Head of caudate nucleus (tissue), 42 donors: ENCODE measurements at regions not wholly inside any gene's neighbourhood (a gene's known extent, or its start where the extent isn't known, plus 50 kb on each side); places are given as distances from the start of the nearest gene placed in this dataset.

Experiments
- DNase-seq, 42 donors: peaks; one replicate each; pipeline versions ENCODE4 v3.0.0 to v3.0.0-alpha.2; 2020 to 2021; ENCODE audit warnings: mixed read lengths in 7 of 42
- intact Hi-C: fragments of 100-400 bp; cut with DNase I; formaldehyde crosslinking; loops from one replicate; pipeline ENCODE4 v1.15.0; 2022

DNA sequence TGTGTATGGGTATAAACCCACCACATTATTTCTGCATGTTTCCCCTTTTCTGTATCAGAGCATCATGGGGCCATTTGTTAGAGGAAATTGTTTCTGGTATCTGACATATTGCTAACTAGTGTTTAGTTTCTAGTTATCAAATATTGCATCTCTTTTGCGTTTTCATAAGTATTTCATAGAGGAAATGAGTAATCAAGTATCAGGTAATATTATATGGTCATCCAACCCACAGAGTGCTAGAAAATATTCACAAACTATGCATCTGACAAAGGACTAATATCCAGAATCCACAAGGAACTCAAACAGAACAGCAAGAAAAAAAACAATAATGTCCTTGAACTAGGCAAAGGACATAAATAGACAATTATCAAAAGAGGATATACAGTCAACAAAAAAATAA, 258.9 kb upstream of the LRIG3 start:
- no peak for DNase-seq
- intact Hi-C loops: no loop called here

DNA sequence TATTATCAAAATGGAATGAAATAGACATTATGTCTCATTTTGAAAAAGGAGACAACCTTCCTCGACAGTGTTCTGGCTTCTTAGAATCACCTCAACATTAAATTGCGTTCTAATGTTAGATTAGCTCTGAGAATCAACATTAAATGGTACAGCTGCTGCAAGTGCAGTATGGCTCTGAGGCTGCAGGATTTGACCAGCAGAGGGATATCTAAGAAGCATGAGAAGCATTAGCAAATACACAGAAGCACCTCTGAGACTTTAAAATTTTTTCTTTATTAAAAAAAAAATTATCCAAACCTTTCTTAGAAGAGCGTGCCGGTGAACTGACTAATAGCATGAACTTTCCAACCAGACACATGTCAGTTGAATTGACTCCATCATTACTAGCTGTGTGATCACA, 253.4 kb upstream of the LRIG3 start:
- intact Hi-C loops: no loop called here
- DNase-seq: peak in 1 of 42 donors; percentile 9

DNA sequence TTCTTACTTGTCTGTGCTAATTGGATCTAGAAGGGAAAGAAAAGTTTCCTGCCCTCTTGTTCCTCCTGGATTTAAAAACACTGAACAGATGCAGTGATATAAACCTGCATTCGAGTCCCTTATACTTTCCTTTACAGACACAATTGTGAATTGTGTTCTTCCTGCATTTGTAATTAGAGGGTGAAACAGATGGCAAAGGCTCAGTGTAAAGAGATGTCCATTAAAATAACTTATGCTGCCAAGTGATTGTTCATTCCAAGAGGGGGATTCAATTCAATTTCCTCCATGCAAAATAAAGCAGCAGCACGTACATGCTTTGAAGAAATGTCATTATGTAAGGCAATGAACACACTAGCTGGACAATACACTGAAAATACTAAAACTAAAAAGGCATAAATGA, 248.3 kb upstream of the LRIG3 start:
- DNase-seq: no peak

DNA sequence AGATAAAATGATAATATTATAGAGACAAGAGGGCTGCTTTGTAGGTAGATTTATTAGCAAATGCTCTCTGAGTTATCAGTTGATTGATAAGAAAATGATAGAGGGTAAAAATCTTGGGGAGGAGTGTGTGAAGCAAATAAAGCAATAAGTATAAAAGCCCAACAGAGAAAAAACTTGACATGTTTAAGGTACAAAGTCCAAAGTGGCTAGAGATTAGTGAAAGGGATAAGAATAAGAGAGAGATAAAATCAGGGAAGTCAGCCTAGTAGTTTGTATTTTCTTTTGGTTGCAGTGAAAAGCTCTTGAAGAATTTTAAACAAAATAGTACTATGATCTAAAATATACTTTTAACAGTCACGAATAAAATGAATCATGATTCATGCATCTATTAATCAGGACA, 246.2 kb upstream of the LRIG3 start:
- intact Hi-C loops: no loop called here
- no peak for DNase-seq

More for the DNA sequence above, 248.3 kb upstream of the LRIG3 start:
- intact Hi-C loops: no loop called here

DNA sequence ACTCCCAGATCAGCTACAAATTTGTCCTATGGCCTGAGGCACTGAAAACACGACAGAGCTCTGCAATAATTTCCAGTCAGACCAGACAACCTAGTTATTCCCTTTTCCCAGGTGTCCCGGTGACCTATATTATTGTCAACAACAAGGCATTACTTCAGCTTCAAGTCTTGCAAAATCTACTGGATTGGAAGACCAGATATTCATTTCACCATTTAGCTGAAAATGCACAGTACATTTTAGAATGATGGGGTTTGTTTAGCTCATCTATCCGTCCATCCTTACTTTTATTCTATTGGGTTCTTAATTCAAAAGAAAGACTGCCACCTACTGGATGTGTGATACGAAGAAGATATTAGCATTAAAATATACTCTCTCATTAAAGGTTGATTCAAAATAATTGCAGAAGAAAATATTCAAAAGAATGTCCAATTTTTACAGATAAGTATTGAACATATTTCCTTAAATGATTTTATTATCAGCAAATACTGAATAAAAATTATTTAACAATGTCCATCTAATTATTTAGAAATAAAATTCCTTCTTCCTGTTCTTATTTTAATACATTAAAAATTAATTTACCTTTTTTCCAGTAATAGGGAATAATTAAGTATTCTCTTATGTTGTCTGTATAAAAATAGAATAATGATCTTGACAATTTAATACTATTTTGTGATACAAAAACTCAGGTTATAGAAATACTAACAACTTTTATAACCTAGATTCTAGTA, 244.9 kb upstream of the LRIG3 start:
- intact Hi-C loops: no loop called here
- DNase-seq: no peak

DNA sequence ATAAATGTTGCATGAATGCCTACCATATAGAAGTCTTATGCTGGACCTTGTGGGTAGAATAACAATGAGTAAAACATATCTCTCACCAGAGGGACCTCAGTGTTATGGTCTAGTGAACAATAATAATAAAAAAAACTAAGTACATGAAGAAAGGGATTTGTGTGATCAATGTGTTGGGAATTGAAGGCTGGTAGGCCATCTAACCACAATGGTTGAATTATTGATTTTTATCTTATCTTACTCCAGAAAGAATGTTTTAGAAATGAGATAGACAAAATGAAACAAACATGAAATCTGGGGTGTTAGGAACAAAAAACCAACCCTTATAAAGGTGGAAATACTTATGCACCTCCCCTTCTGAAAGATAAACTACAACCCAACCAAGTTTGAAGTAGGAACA, 243.9 kb upstream of the LRIG3 start:
- intact Hi-C loops: no loop called here

DNA sequence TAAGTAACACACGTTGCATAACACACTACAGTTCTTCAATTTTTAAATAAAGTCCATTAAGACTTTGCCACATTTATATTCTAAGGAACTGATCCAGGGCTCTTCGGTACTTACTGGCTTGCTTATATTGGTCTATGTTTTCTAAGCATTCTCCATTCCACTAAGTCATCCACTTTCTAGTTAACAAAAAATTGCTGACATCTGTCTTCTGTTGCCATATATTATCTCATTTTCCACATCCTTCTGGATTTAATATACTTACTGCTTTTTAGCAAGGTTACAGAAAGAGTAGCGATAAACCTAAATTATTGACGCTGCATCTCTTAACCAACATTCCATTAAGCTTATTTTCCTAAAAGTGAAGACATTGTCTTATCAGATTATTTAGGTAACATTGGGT, 238.4 kb upstream of the LRIG3 start:
- intact Hi-C loops: no loop called here
- no peak for DNase-seq

More for the DNA sequence above, 243.9 kb upstream of the LRIG3 start:
- DNase-seq: no peak

DNA sequence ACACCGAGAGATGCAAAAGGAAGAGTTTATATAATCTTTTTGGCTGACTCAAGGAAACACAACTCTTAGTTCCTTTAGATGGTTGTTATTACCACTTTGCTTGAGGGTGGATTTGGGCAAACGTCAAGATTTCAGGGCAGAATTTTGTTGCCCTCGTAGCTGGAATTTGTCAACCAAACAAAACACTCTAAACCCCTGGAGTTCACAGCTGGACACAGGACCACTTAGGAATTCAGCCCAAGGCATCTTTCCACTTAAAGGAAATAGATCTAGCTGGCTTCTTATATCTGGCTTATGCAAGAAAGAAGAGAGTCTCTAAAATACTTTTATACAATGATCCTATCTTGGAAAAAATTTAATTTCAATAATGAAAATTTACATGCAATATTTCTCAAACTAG, 237.8 kb upstream of the LRIG3 start:
- no peak for DNase-seq
- intact Hi-C loops: no loop called here

DNA sequence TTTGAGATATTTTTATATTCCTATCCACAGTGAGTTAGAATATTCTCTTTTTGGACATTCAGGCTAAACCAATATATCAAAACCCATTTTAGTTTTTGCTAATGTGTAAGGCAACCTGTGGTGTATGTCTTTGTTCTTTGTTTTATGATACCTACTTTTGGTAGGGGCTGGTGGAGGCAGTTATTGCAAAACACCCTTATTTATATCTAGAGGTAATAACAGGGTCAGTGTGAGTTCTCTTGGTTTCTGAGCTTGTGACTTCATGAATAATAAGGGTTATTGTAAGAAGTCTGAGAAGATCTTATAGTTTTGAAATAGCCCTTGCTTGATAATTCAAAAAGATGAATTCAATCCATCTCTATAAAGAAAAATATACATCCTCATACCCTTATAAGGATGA, 235.1 kb upstream of the LRIG3 start:
- no peak for DNase-seq

DNA sequence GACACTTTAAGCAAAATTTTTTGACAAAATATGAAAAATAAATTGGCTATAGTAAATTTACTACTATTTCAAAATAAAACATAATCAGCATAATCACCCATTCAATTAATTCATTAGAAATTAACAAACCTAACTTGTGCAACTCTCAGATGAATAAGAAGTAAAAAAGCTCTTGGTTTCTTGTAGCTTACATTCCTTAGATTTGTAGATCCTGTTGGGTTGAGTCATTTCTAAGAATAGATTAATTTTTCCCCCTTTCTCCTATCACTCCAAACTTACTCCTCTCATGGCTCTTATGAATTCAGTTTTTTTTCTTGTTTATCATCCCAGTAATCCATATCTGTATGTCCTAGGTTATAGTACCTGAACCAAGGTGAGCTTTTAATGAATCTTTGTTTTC, 230.9 kb upstream of the LRIG3 start:
- intact Hi-C loops: no loop called here
- DNase-seq: no peak

More for the DNA sequence above, 235.1 kb upstream of the LRIG3 start:
- intact Hi-C loops: no loop called here

DNA sequence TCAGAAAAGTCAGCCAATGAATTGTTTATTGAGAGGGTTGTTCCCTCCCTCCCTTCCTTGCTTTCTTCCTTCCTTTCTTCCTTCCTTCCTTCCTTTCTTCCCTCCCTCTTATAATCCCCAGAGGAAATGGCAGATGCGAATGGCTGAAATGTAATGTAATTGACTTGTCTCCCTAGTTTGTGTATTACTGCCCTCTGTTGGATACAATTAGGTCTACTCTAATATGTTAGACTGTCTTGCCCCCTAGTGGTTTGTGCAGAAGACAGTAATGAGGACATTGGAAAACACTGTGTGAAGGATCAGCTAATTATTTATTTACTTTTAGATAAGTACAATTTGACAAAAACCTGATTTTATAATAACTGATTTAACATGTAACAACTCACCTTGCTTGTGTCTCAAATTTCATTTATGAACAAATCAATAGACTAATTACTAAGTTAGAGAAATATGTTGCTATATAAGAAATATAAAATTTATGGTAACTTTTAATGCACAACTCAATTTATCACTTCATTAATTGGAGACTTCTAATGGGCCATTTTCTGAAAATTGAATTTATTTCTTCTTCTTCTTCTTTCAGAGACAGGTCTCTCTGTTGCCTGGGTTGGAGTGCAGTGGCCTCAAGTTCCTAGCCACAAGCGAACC, 229.8 kb upstream of the LRIG3 start:
- DNase-seq: peak in 12 of 42 donors; percentile 4 to 75 (median 38)
- intact Hi-C loops: no loop called here

DNA sequence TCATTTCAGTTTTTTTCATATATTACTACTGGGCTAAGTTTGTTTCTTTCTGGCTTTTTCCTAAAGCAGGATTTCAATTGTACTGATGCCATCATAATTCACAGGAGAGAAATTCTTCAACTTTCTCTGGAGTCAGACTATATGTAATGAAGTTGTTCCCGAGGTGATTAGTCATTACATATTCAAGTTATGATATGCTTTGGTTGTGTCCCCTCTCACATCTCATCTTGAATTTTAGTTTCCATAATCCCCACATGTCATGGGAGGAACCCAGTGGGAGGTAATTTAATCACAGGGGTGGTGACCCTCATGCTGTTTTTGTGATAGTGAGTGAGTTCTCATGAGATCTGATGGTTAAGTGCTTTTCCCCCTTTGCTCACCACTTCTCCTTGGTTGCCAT, 227.5 kb upstream of the LRIG3 start:
- intact Hi-C loops: no loop called here
- DNase-seq: no peak

DNA sequence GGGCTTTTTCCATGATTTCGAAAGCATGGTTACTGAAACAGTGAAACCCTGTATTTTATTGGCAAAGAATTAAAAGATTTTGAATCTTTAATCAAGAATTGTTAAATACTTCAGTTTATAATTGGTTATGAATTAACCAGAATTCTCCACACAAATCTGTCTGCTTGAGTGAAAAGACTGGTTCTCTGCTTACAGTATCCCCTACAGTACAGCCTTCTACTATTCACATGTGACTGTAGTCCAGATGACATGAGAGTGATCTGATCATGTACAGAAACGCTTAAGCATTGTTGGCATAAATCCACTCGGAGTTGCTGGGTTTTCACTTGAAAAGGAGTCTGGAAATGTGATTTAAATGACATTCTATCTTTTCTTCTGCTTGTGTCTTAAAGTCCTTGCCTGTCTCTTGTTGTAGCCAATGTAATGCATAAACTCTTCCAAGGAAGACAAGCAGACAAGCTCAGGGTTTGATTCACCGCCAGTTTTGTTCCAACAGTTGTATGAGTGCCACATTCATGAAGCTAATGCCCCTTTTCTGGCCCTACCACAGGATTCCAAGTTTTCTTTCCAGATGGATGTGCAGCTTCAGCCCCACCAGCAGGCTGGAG, 222.0 kb upstream of the LRIG3 start:
- DNase-seq: peak in 1 of 42 donors; percentile 7
- intact Hi-C loops: no loop called here

DNA sequence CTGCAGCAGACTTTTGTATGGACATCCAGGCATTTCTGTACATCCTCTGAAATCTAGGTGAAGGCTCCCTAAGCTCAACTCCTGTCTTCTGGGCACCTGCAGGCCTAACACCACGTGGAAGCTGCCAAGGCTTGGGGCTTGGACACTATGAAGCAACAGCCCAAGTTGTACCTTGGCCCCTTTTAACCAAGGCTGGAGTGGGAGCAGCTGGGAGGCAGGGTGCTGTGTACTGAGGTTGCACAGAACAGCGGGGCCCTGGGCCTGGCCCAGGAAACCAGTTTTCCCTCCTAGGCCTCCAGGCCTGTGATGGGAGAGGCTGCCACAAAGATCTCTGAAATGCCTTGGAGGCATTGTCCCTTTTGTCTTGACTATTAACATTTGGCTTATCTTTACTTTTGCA, 214.4 kb upstream of the LRIG3 start:
- DNase-seq: no peak
- intact Hi-C loops: no loop called here

DNA sequence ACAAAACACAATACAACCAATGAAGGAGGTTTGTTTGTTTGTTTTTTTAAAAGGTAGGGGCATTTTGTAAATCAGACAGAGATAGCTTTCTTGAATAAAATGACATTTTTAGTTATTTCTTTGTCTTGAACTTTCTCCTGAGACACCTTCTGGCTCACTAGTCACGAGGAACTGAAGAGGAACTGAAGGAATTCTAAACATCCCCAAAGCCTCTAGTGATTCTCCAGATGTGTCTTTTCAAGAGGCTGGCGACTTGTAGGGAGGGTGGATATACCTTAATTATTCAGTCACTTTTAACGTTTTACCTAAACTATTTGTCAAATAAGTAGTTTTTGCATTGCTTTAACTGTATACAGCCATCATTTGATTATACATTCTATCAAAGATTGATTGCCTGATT, 211.2 kb upstream of the LRIG3 start:
- intact Hi-C loops: no loop called here
- DNase-seq: no peak

DNA sequence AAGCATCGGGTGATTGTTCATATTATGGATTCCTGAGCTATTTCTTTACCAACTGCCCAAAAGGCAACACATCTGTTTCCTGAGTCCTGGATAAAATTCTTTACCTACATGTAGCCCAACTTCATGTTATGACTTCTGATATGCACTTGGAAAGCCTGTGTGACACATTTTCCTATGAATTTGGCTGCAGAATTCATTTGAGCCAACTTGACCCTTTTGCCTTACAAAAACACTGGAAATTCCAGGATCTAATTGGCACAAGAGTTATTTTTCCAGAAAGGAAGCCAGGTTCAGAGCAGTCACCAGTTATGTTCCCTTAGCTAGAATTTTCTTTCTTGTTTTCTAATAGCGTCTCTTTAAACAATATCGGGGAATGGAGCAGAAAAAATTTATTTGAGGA, 202.5 kb upstream of the LRIG3 start:
- DNase-seq: no peak
- intact Hi-C loops: no loop called here

DNA sequence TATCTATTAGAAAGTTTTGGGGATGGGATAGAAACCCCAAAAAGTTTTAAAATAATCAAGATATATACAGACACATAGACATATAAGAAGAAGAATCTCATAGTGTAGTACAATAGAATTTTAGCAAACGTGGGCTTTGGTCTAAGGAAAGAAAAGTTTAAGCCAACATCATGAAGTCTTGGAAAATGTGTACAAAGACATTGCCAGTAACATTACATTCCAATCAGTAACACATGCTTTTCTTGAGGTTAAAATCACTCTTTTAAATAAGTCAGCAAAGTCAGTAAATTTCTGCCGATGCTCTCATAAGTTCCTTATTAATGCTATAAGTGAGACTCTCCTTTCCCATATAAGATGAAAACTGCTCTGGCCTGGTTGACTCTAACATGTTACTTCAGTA, 201.1 kb upstream of the LRIG3 start:
- no peak for DNase-seq
- intact Hi-C loops: no loop called here

DNA sequence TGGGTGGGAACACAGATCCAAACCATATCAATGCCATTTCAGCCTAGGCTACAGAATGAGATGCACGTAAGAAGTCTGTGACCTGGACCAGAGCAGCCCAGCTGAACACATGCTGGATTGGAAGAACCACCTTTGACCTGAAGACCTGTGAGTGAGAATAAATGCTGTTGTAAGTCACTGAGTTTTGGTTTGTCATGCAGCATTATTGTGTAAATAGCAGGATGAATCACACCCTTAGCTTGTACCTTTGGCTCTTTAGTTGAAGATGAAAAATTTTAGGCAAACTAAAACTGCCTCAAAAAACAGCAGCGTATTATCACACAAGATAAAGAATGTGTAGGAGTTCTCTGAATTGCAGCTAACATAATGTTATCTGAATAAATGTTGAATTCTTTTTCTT, 199.4 kb upstream of the LRIG3 start:
- intact Hi-C loops: no loop called here
- no peak for DNase-seq

DNA sequence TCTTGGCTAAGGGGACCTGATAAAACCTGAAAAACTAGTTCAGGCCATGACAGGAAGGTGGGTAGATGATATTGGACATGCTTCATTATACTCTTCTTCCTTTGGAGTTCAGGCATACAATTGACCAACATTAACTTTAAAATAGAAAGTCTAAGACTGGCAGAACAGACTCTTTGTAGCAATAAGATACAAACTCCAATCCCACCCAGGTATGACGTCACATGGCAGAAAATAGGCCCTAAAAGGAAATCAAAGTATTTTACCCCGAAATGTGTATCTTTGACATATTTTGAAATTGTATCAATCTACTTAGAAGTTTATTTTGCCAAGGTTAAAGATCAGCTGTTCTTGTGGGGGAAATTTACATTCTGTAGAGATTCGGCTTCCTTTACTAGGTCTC, 198.1 kb upstream of the LRIG3 start:
- intact Hi-C loops: no loop called here
- DNase-seq: no peak

DNA sequence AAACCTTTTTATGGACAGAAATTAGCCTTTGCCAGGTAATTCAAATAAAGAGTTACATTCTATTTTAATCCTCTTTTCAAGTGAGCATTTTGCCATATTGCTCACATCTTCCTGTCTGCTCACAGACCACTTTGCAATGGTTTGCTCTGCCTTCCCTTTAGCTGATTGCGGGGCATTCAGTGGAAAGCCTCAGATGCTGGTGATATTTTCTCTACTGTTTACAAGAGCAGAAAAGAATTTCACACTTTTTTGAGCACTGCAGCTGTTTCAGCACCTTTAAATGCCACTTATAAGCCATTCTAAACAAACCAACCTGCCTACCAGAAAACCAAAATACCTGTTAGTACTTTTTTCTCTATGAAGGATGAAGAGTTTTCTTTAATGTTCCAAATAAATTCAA, 195.7 kb upstream of the LRIG3 start:
- no peak for DNase-seq
- intact Hi-C loops: no loop called here

DNA sequence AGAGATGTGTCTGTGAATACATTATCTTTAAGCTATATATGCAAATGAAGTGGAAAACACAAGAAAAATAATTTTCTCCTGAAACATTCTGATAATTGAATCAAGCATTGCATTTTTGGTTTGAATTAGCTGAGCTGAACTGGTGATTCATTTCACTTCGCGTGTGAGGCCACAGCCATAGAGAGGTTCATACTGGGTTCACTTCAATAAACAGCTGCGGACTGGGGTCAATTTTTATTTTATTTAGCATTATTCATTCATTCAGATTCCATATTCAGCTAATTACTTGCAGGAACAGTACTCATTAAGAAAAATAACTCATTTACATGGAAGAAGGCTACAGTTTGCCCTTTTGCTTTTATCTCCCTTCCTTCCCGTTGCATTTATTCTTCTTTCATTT, 195.2 kb upstream of the LRIG3 start:
- DNase-seq: no peak
- intact Hi-C loops: no loop called here
